PC-9 (cell line): ENCODE measurements at regions not wholly inside any gene's neighbourhood (a gene's known extent, or its start where the extent isn't known, plus 50 kb on each side); places are given as distances from the start of the nearest gene placed in this dataset.

Experiments used
- EZH2 ChIP-seq: fragments of 200-600 bp; sonication (generic); IDR thresholded peaks from 2 replicates; pipeline ENCODE4 v1.8.0; 2017; ENCODE audit warnings: antibody characterized with exemption, low read depth
- TF ChIP-seq, protein P1 (sequence below): fragments of 200-600 bp; sonication (generic); conservative IDR thresholded peaks from 2 replicates; pipeline ENCODE4 v1.6.1; 2017; ENCODE audit warnings: mixed run types, antibody characterized with exemption, mild to moderate bottlenecking, moderate library complexity

DNA sequence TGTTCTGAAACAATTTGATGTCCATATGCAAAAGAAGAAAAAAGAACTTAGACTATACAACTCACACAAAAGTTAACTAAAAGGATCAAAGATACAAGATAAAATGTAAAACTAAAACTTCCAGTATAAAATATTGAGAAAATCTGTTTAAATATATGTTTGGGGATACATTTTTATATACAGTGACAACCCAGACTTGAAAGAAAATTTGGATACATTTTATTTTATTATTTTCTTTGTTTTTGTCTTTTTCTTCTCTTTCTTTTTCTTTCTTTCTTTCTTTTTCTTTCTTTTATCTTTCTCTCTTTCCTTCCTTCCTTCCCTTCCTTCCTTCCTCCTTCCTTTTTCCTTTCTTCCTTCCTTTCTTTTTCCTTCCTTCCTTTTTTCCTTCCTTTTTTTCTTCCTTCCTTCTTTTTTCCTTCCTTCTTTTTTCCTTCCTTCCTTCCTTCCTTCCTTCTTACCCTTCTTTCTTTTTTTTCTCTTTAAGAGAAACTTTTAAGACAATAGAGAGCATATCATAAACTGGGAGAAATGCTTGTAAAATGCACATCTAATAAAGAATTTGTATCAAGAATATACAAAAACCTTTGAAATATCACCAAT lies 954.5 kb upstream of the LRFN5 start:
- TF ChIP-seq, protein P1, sequence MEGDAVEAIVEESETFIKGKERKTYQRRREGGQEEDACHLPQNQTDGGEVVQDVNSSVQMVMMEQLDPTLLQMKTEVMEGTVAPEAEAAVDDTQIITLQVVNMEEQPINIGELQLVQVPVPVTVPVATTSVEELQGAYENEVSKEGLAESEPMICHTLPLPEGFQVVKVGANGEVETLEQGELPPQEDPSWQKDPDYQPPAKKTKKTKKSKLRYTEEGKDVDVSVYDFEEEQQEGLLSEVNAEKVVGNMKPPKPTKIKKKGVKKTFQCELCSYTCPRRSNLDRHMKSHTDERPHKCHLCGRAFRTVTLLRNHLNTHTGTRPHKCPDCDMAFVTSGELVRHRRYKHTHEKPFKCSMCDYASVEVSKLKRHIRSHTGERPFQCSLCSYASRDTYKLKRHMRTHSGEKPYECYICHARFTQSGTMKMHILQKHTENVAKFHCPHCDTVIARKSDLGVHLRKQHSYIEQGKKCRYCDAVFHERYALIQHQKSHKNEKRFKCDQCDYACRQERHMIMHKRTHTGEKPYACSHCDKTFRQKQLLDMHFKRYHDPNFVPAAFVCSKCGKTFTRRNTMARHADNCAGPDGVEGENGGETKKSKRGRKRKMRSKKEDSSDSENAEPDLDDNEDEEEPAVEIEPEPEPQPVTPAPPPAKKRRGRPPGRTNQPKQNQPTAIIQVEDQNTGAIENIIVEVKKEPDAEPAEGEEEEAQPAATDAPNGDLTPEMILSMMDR: no peak
- TF ChIP-seq EZH2: no peak
